Tibial nerve (tissue), 4 donors: ENCODE measurements at regions not wholly inside any gene's neighbourhood (a gene's known extent, or its start where the extent isn't known, plus 50 kb on each side); places are given as distances from the start of the nearest gene placed in this dataset.
"Not testable (repeated sequence)": the region's sequence is repeated elsewhere in the genome, so short reads cannot be mapped to it uniquely, and the experiment has no call there.

Experiments used
- DNase-seq, 2 donors: peaks; one replicate each; pipeline ENCODE4 v3.0.0-alpha.2; 2019; ENCODE audit warnings: low spot score in 2 of 2
- H3K27ac ChIP-seq, 4 donors: fragments of 200-600 bp; sonication (generic) in 3 of 4; one replicate each; pipeline ENCODE4 v1.5.1; 2017 to 2019; ENCODE audit warnings: mild to moderate bottlenecking in 1 of 4
- H3K27me3 ChIP-seq, 2 donors: fragments of 200-600 bp; sonication (generic) in 1 of 2; one replicate each; pipeline versions ENCODE4 v1.5.1 to v1.6.0; 2017 to 2019
- H3K36me3 ChIP-seq, 3 donors: fragments of 200-600 bp; sonication (generic); one replicate each; pipeline ENCODE4 v1.5.1; 2018 to 2019
- H3K4me1 ChIP-seq, 4 donors: fragments of 200-600 bp; sonication (generic) in 3 of 4; one replicate each; pipeline ENCODE4 v1.5.1; 2017 to 2019
- H3K4me3 ChIP-seq, 4 donors: fragments of 200-600 bp; sonication (generic) in 3 of 4; one replicate each; pipeline ENCODE4 v1.5.1; 2017 to 2019; ENCODE audit warnings: mild to moderate bottlenecking in 1 of 4, moderate library complexity in 1 of 4
- H3K9me3 ChIP-seq, 4 donors: fragments of 200-600 bp; sonication (generic) in 3 of 4; one replicate each; pipeline ENCODE4 v1.5.1; 2017 to 2019
- CTCF ChIP-seq, 5 experiments: fragments of 200-600 bp in 3 of 5; fragments of 450-650 bp in 2 of 5; sonication (generic) in 3 of 5; IDR thresholded peaks; one replicate each; pipeline ENCODE4 v1.5.1; 2016 to 2019; ENCODE audit warnings: antibody characterized with exemption in 5 of 5, mild to moderate bottlenecking in 3 of 5, moderate library complexity in 2 of 5
- EP300 ChIP-seq, 2 donors: sonication (generic); formaldehyde crosslinking; IDR thresholded peaks; one replicate each; pipeline ENCODE4 v1.6.1; 2017; ENCODE audit warnings: antibody characterized with exemption in 2 of 2, mild to moderate bottlenecking in 1 of 2
- POLR2A ChIP-seq, 2 donors: fragments of 450-650 bp; IDR thresholded peaks; one replicate each; pipeline ENCODE4 v1.6.1; 2017; ENCODE audit warnings: antibody characterized with exemption in 2 of 2, mild to moderate bottlenecking in 2 of 2, moderate library complexity in 2 of 2
- WGBS, 2 donors: methylation state at CpG; one replicate each; pipeline ENCODE4 v1.1.5; 2018; 5-methylcytosine and 5-hydroxymethylcytosine counted together

DNA sequence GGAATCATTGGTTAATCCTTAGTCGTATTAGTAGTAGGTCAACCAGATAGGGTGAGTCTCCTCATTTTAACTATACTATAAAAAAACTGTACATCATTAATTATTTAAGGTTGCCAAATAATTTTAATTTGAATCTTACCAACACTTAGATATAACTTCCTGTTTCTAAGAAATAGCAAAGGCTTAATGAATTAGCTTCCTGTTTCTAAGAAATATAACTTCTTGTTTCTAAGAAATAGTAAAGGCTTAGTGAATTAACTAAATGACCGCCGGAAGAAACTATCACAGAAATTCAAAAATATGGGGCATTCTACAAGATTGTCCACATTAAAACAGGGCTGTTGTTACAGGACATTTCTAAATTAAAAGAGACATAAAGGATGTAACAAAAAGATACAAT, 392.9 kb upstream of the FOXG1 start:
- no peak overlapping the region for H3K4me3 ChIP-seq
- H3K27ac ChIP-seq = no peak overlapping the region
- H3K27me3 ChIP-seq = no peaks in the 10 kb centered on the region
- TF ChIP-seq POLR2A (IDR thresholded peaks at IDR 0.05) (no peak), CTCF (IDR thresholded peaks at IDR 0.05) (no peak), EP300 (IDR thresholded peaks at IDR 0.05) (no peak)
- 77 to 85% methylated on average over 3 of the region's 3 CpGs for WGBS, 2 donors
- no peaks in the 10 kb centered on the region for H3K9me3 ChIP-seq
- DNase-seq = no peak
- no peaks in the 10 kb centered on the region for H3K4me1 ChIP-seq
- no peaks in the 10 kb centered on the region for H3K36me3 ChIP-seq

GRCh38 chr14:28375295-28375694, 391.3 kb upstream of the FOXG1 start:
- no peaks in the 10 kb centered on the region for H3K4me1 ChIP-seq
- no peak overlapping the region for H3K4me3 ChIP-seq
- H3K27me3 ChIP-seq = no peaks in the 10 kb centered on the region
- H3K36me3 ChIP-seq = no peaks in the 10 kb centered on the region
- TF ChIP-seq CTCF (IDR thresholded peaks at IDR 0.05) = no peak
- TF ChIP-seq POLR2A (IDR thresholded peaks at IDR 0.05) = no peak
- no peak for TF ChIP-seq EP300 (IDR thresholded peaks at IDR 0.05)
- no peaks in the 10 kb centered on the region for H3K9me3 ChIP-seq
- no peak for DNase-seq
- H3K27ac ChIP-seq = no peak overlapping the region

- WGBS, 2 donors = 31 to 37% methylated on average over 2 of the region's 2 CpGs
These were observed 384.9 kb upstream of the FOXG1 start for GRCh38 chr14:28381656-28382055.

DNA sequence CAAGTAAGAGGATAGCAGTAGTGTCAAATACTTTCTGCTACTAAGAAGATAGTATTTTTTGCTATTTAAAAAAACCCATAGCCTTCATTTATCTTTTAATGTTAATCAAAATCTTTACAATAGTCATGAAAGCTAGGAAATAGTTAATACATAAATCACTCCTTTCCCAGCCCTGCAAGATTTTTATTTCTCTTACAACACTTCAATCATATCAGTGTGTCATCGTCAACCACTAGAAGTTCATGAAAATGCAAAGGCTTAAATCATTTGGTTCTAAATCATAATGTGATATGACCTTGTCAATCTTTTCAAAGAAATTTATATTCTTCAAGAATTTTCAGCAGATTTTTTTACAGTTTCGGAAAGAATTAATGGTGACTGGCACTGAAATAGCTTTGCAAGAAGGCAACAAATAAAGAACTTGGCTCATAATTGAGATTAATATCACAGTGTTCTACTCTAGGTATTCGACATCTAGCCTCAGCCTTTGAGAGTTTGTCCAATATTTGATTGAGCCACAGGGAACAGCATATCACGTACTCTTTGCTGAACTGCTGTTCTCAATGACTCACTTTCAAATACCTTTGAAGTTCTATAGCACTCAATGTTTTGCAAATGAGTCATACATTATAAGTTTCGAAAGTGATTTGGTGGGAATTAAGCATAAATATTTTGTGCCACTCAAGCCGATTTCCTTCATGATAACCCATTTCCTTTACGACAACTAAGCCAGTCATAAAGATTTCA, 384.0 kb upstream of the FOXG1 start:
- DNase-seq = no peak
- Histone ChIP-seq H3K27ac (no peak overlapping the region), H3K36me3 (no peaks in the 10 kb centered on the region), H3K9me3 (no peaks in the 10 kb centered on the region), H3K27me3 (no peaks in the 10 kb centered on the region), H3K4me1 (no peaks in the 10 kb centered on the region), H3K4me3 (no peak overlapping the region)
- no peak for TF ChIP-seq CTCF (IDR thresholded peaks at IDR 0.05)
- 64 to 78% methylated on average over 7 of the region's 7 CpGs for WGBS, 2 donors

More at GRCh38 chr14:28381656-28382055, 384.9 kb upstream of the FOXG1 start:
- DNase-seq = no peak
- Histone ChIP-seq H3K4me3 (no peak overlapping the region), H3K27ac (no peak overlapping the region), H3K36me3 (no peaks in the 10 kb centered on the region), H3K27me3 (no peaks in the 10 kb centered on the region), H3K9me3 (no peaks in the 10 kb centered on the region), H3K4me1 (no peaks in the 10 kb centered on the region)
- TF ChIP-seq EP300 (IDR thresholded peaks at IDR 0.05) = no peak
- no peak for TF ChIP-seq POLR2A (IDR thresholded peaks at IDR 0.05)
- TF ChIP-seq CTCF (IDR thresholded peaks at IDR 0.05) = no peak

GRCh38 chr14:28398506-28398905, 368.1 kb upstream of the FOXG1 start:
- TF ChIP-seq CTCF (IDR thresholded peaks at IDR 0.05) = no peak
- TF ChIP-seq EP300 (IDR thresholded peaks at IDR 0.05) = no peak
- no peak for TF ChIP-seq POLR2A (IDR thresholded peaks at IDR 0.05)
- H3K36me3 ChIP-seq = no peaks in the 10 kb centered on the region
- H3K27ac ChIP-seq = no peak overlapping the region
- H3K4me3 ChIP-seq = no peak overlapping the region
- no peak for DNase-seq
- no peaks in the 10 kb centered on the region for H3K4me1 ChIP-seq
- 44 to 52% methylated on average over 2 of the region's 2 CpGs for WGBS, 2 donors
- no peaks in the 10 kb centered on the region for H3K9me3 ChIP-seq
- H3K27me3 ChIP-seq = no peaks in the 10 kb centered on the region

DNA sequence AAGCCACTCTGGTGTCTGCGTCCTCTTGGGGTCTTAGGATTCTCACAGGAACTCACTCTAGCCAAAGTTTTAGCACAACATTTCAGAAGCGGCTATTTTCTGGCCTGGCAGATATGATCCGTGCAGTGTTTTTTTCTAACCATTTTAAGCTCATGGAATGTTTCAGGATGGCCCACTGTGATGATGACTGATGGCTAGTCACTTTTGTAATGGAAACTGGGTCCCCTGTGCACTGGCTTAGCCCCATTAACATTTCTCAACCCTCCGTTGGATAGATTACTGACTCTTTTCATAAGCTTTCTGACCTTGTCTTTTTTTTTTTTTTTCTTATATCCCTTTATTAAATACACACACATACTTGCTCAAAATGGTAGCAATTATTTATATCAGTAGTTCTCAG, 364.9 kb upstream of the FOXG1 start:
- not testable (repeated sequence) for H3K9me3 ChIP-seq, H3K4me1 ChIP-seq, H3K27me3 ChIP-seq, DNase-seq, H3K4me3 ChIP-seq, H3K27ac ChIP-seq, H3K36me3 ChIP-seq
- WGBS, 2 donors = 100% methylated on average over 1 of the region's 4 CpGs; no CpG with 5 or more reads in 1 of the 2 donors
